HepG2 (cell line): ENCODE measurements at regions not wholly inside any gene's neighbourhood (a gene's known extent, or its start where the extent isn't known, plus 50 kb on each side); places are given as distances from the start of the nearest gene placed in this dataset.
"Not testable (repeated sequence)": the region's sequence is repeated elsewhere in the genome, so short reads cannot be mapped to it uniquely, and the experiment has no call there.

Experiments
- ATAC-seq: fragments of 200-7000 bp; cut with Tn5 transposase; 3 replicates; pipeline ENCODE4 v1.9.1; 2020; ENCODE audit warnings: mild to moderate bottlenecking, moderate library complexity
- BruUV-seq: library from RNA; stranded (reverse); fragments of 400-500 nt; replicated peaks from 2 replicates; lab custom pipeline; 2021; lab: Mats Ljungman, UMichigan
- CTCF ChIA-PET: fragments of 300-600 bp; formaldehyde crosslinking; extraction: SDS; loops from one replicate; lab custom pipeline; 2021; ENCODE audit warnings: low total read pairs, inconsistent platforms, low intra/inter-chr PET ratio; lab: Yijun Ruan, JAX
- POLR2A ChIA-PET: fragments of 350-600 bp; sonication (Branson Sonifier 250); formaldehyde crosslinking; loops from one replicate; lab custom pipeline; 2020; ENCODE audit warnings: antibody characterized with exemption, inconsistent platforms; lab: Yijun Ruan, JAX
- DNase-seq: peaks from one replicate; pipeline ENCODE4 v3.0.0-alpha.2; 2015; ENCODE audit warnings: low spot score
- FAIRE-seq: peaks from 3 replicates; lab custom pipeline; 2011; peaks lifted over from hg19 to GRCh38; lab: Jason Lieb, UNC
- H2AFZ ChIP-seq: one replicate; pipeline ENCODE4 v1.6.1; 2011; ENCODE audit warnings: low read length, inconsistent platforms
- H3K27ac ChIP-seq: fragments of 300-600 bp; 3 replicates; pipeline ENCODE4 v1.8.0; 2011; ENCODE audit warnings: mixed run types, mild to moderate bottlenecking, mixed read lengths, low read length, inconsistent platforms; ENCODE audit not compliant: insufficient read depth; ENCODE audit errors: extremely low read length
- H3K27me3 ChIP-seq, 2 experiments: fragments of 200-600 bp in 1 of 2; 2 replicates in 1 of 2; 3 replicates in 1 of 2; pipeline versions ENCODE4 v1.6.0 to v1.8.0; 2011; ENCODE audit warnings: low read length in 2 of 2, mild to moderate bottlenecking in 2 of 2, moderate library complexity in 2 of 2, inconsistent platforms in 1 of 2; ENCODE audit not compliant: insufficient read depth in 2 of 2, control insufficient read depth in 1 of 2
- H3K36me3 ChIP-seq, 2 experiments: fragments of 200-600 bp in 1 of 2; replicated peaks in 1 of 2; 2 replicates in 1 of 2; 3 replicates in 1 of 2; pipeline versions ENCODE4 v1.5.1 to v1.8.0; 2011; ENCODE audit warnings: low read length in 2 of 2, inconsistent platforms in 1 of 2; ENCODE audit not compliant: insufficient read depth in 2 of 2, control insufficient read depth in 1 of 2
- H3K4me1 ChIP-seq: 2 replicates; pipeline ENCODE4 v1.5.1; 2012; ENCODE audit warnings: low read length, inconsistent platforms; ENCODE audit not compliant: insufficient read depth
- H3K4me2 ChIP-seq: 2 replicates; pipeline ENCODE4 v1.6.0; 2011; ENCODE audit warnings: low read depth, low read length, inconsistent platforms
- H3K4me3 ChIP-seq, 3 experiments: fragments of 200-600 bp in 1 of 3; sonication (generic), shearing (Covaris generic) in 1 of 3; replicated peaks in 1 of 3; 2 replicates each; pipeline ENCODE4 v1.5.1; 2011 to 2016; ENCODE audit warnings: low read length in 3 of 3, inconsistent platforms in 2 of 3, low read depth in 2 of 3, mild to moderate bottlenecking in 2 of 3, control low read depth in 1 of 3, mixed read lengths in 1 of 3; ENCODE audit not compliant: insufficient read depth in 1 of 3
- H3K79me2 ChIP-seq: one replicate; pipeline ENCODE4 v1.6.1; 2011; ENCODE audit warnings: low read length, inconsistent platforms; ENCODE audit not compliant: insufficient read depth
- H3K9ac ChIP-seq: 2 replicates; pipeline ENCODE4 v1.6.0; 2011; ENCODE audit warnings: mild to moderate bottlenecking, low read depth, low read length, inconsistent platforms; ENCODE audit not compliant: insufficient read depth
- H3K9me3 ChIP-seq: 2 replicates; pipeline ENCODE4 v1.5.1; 2012; ENCODE audit warnings: mild to moderate bottlenecking, low read length
- H4K20me1 ChIP-seq: 2 replicates; pipeline ENCODE4 v1.6.0; 2011; ENCODE audit warnings: inconsistent platforms, mild to moderate bottlenecking, low read length, moderate library complexity; ENCODE audit not compliant: insufficient read depth
- HNRNPL ChIP-seq: fragments of 200-400 bp; formaldehyde crosslinking; IDR thresholded peaks from 2 replicates; pipeline ENCODE4 v1.6.1; 2017; ENCODE audit warnings: mild to moderate bottlenecking, low read depth, low read length
- WGBS: methylation state at CpG from one replicate; pipeline ENCODE4 v1.1.6; 2017; ENCODE audit warnings: low lambda C conversion rate; 5-methylcytosine and 5-hydroxymethylcytosine counted together
- in situ Hi-C: cut with HindIII; loops from 2 replicates; pipeline ENCODE4 v1.10.0; 2017; ENCODE audit warnings: low pct_unique_long_range_greater_than_20kb; ENCODE audit not compliant: extremely low pct_ligation_motif_present
- intact Hi-C: fragments of 100-400 bp; cut with micrococcal nuclease; formaldehyde crosslinking; loops from one replicate; pipeline ENCODE4 v1.10.0; 2022; ENCODE audit not compliant: unreplicated experiment
- TF ChIP-seq, protein P1 (sequence below): sonication (generic); formaldehyde crosslinking; IDR thresholded peaks from 2 replicates; pipeline ENCODE4 v1.5.1; 2020; ENCODE audit warnings: missing genetic modification reagents, mild to moderate bottlenecking, borderline replicate concordance

- H3K79me2 ChIP-seq, CTCF ChIA-PET, H4K20me1 ChIP-seq, H3K9me3 ChIP-seq, DNase-seq, H3K27ac ChIP-seq, H3K36me3 ChIP-seq, in situ Hi-C loops, FAIRE-seq, BruUV-seq, H3K4me2 ChIP-seq, H3K4me3 ChIP-seq, H2AFZ ChIP-seq, intact Hi-C loops, POLR2A ChIA-PET, H3K9ac ChIP-seq, H3K4me1 ChIP-seq, ATAC-seq: not testable (repeated sequence)
- 44% methylated on average over 46 of the region's 46 CpGs for WGBS
- H3K27me3 ChIP-seq, result peaks cover 6 to 32% of the 10 kb centered on the region in 2 experiments; a peak in 4 of 5 replicates
- 0 out of 2 replicates have a peak, but pooled peaks have one; percentile 20 for TF ChIP-seq HNRNPL
Observed at GRCh38 chr2:241985161-241985985, 115.8 kb downstream of the RTP5 start.

GRCh38 chr2:241985986-241986329 is 116.4 kb downstream of the RTP5 start:
- Histone ChIP-seq H3K9ac (no peak overlapping the region), H3K27me3 (peaks cover 6 to 32% of the 10 kb centered on the region in 2 experiments; a peak in 4 of 5 replicates), H3K79me2 (no peaks in the 10 kb centered on the region), H2AFZ (no peak overlapping the region)
- DNase-seq (no peak), ATAC-seq (no peak)
- WGBS, result 13% methylated on average over 5 of the region's 5 CpGs
- TF ChIP-seq, protein P1, sequence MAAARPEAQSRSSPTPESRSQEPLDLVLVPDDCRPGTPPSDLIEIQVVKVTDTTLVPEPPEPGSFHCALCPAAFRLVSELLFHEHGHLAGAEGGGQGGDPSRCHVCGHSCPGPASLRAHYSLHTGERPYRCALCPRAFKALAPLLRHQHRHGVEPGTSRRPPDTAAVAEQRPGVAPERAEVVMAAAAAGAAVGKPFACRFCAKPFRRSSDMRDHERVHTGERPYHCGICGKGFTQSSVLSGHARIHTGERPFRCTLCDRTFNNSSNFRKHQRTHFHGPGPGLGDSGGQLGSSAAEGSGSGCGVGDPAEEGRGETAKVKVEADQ, result no peak
- TF ChIP-seq, all 625 proteins: peak for 0
- H3K9me3 ChIP-seq, result peaks cover 7% of the 10 kb centered on the region; the same call in 1 of the 2 replicates
- no peak for FAIRE-seq
- no TSS peak for BruUV-seq
- no peak overlapping the region for H3K27ac ChIP-seq
- no peak overlapping the region for H3K4me3 ChIP-seq
- ChIA-PET POLR2A (no interaction called here), CTCF (no interaction called here)
- H3K4me1 ChIP-seq, result no peaks in the 10 kb centered on the region
- H4K20me1 ChIP-seq, result no peaks in the 10 kb centered on the region
- intact Hi-C loops, result no loop called here
- no peak overlapping the region for H3K4me2 ChIP-seq
- in situ Hi-C loops, result no loop called here
- no peaks in the 10 kb centered on the region for H3K36me3 ChIP-seq
